CD14-positive monocyte (primary cell): ENCODE measurements at regions not wholly inside any gene's neighbourhood (a gene's known extent, or its start where the extent isn't known, plus 50 kb on each side); places are given as distances from the start of the nearest gene placed in this dataset.

Experiments used
- DNase-seq, 3 donors: peaks; one replicate each; pipeline ENCODE4 v3.0.0-alpha.2; 2011 to 2022
- H2AFZ ChIP-seq: 2 replicates; pipeline ENCODE4 v1.6.0; 2012; ENCODE audit warnings: mild to moderate bottlenecking, low read depth, low read length, inconsistent platforms; ENCODE audit not compliant: insufficient read depth, poor library complexity, severe bottlenecking
- H3K27ac ChIP-seq, 2 donors: 1 replicate in 1 of 2; 2 replicates in 1 of 2; pipeline ENCODE4 v1.5.1; 2012 to 2013; ENCODE audit warnings: low read length in 2 of 2, control low read depth in 1 of 2, inconsistent platforms in 1 of 2, low read depth in 1 of 2, mild to moderate bottlenecking in 1 of 2
- H3K27me3 ChIP-seq, 2 donors: one replicate each; pipeline versions ENCODE4 v1.6.0 to v1.6.1; 2011 to 2013; ENCODE audit warnings: low read length in 2 of 2; ENCODE audit not compliant: control insufficient read depth in 2 of 2, insufficient read depth in 2 of 2
- H3K36me3 ChIP-seq, 2 donors: replicated peaks in 1 of 2; 1 replicate in 1 of 2; 2 replicates in 1 of 2; pipeline versions ENCODE4 v1.5.1 to v1.6.1; 2012 to 2013; ENCODE audit warnings: low read length in 2 of 2, control low read depth in 1 of 2, inconsistent platforms in 1 of 2, mild to moderate bottlenecking in 1 of 2; ENCODE audit not compliant: insufficient read depth in 2 of 2, control insufficient read depth in 1 of 2
- H3K4me1 ChIP-seq, 2 donors: 1 replicate in 1 of 2; 2 replicates in 1 of 2; pipeline versions ENCODE4 v1.5.1 to v1.6.1; 2012 to 2013; ENCODE audit warnings: low read length in 2 of 2, control low read depth in 1 of 2, inconsistent platforms in 1 of 2, mild to moderate bottlenecking in 1 of 2, moderate library complexity in 1 of 2; ENCODE audit not compliant: insufficient read depth in 2 of 2, control insufficient read depth in 1 of 2
- H3K4me2 ChIP-seq: replicated peaks from 2 replicates; pipeline ENCODE3; 2012; ENCODE audit warnings: low read length, moderate library complexity, mild to moderate bottlenecking; ENCODE audit not compliant: poor library complexity, severe bottlenecking; ENCODE audit errors: extremely low read depth
- H3K4me3 ChIP-seq, 3 experiments: fragments of 200-600 bp in 1 of 3; sonication (generic) in 1 of 3; replicated peaks in 1 of 3; 1 replicate in 2 of 3; 2 replicates in 1 of 3; pipeline ENCODE4 v1.5.1; 2011 to 2013; ENCODE audit warnings: low read length in 3 of 3, mild to moderate bottlenecking in 3 of 3, control low read depth in 2 of 3, low read depth in 2 of 3, inconsistent platforms in 1 of 3, moderate library complexity in 1 of 3
- H3K79me2 ChIP-seq: 2 replicates; pipeline ENCODE4 v1.6.0; 2012; ENCODE audit warnings: mild to moderate bottlenecking, control low read depth, inconsistent platforms, low read length, moderate library complexity; ENCODE audit not compliant: insufficient read depth
- H3K9ac ChIP-seq: 2 replicates; pipeline ENCODE4 v1.6.0; 2017; ENCODE audit warnings: low read length, mild to moderate bottlenecking; ENCODE audit not compliant: insufficient read depth, poor library complexity, severe bottlenecking
- H3K9me3 ChIP-seq, 2 donors: replicated peaks in 1 of 2; 1 replicate in 1 of 2; 2 replicates in 1 of 2; pipeline versions ENCODE4 v1.5.1 to v1.6.1; 2012 to 2013; ENCODE audit warnings: low read length in 2 of 2, control low read depth in 1 of 2; ENCODE audit not compliant: control insufficient read depth in 1 of 2, insufficient read depth in 1 of 2
- H4K20me1 ChIP-seq: 2 replicates; pipeline ENCODE4 v1.6.0; 2012; ENCODE audit warnings: mild to moderate bottlenecking, low read length, control low read depth, moderate library complexity; ENCODE audit not compliant: insufficient read depth
- H3K27ac Mint-ChIP-seq, 7 donors: one replicate each; pipeline ENCODE4 v1.8.0; 2020; ENCODE audit warnings: mild to moderate bottlenecking in 7 of 7, mixed read lengths in 7 of 7, moderate library complexity in 6 of 7, inconsistent platforms in 2 of 7
- H3K27me3 Mint-ChIP-seq, 3 donors: one replicate each; pipeline ENCODE4 v1.8.0; 2021 to 2022; ENCODE audit warnings: low read depth in 3 of 3, mild to moderate bottlenecking in 3 of 3, mixed read lengths in 3 of 3, moderate library complexity in 3 of 3, inconsistent platforms in 1 of 3
- H3K36me3 Mint-ChIP-seq, 2 donors: one replicate each; pipeline ENCODE4 v1.8.0; 2020; ENCODE audit warnings: mixed read lengths in 2 of 2, inconsistent platforms in 1 of 2, mild to moderate bottlenecking in 1 of 2
- H3K4me1 Mint-ChIP-seq: one replicate; pipeline ENCODE4 v1.8.0; 2020; ENCODE audit warnings: mild to moderate bottlenecking, mixed read lengths
- H3K4me3 Mint-ChIP-seq, 2 donors: one replicate each; pipeline ENCODE4 v1.8.0; 2020; ENCODE audit warnings: mild to moderate bottlenecking in 2 of 2, mixed read lengths in 2 of 2, moderate library complexity in 1 of 2
- H3K9me3 Mint-ChIP-seq, 7 donors: one replicate each; pipeline ENCODE4 v1.8.0; 2020 to 2022; ENCODE audit warnings: mixed read lengths in 7 of 7, mild to moderate bottlenecking in 6 of 7, moderate library complexity in 6 of 7, inconsistent platforms in 2 of 7
- whole genome bisulfite sequencing: methylation state at CpG from one replicate; pipeline ENCODE4 v1.1.5; 2013; ENCODE audit warnings: missing lambda C conversion rate; ENCODE audit not compliant: insufficient coverage; 5-methylcytosine and 5-hydroxymethylcytosine counted together
- intact Hi-C, 2 donors: fragments of 100-400 bp; cut with micrococcal nuclease; formaldehyde crosslinking; loops; one replicate each; pipeline versions ENCODE4 v1.15.0 to v1.15.1; 2023
- TF ChIP-seq, protein P1 (sequence below): fragments of 200-600 bp; IDR thresholded peaks from one replicate; pipeline ENCODE4 v1.8.0; 2022; ENCODE audit warnings: antibody characterized with exemption, mild to moderate bottlenecking

DNA sequence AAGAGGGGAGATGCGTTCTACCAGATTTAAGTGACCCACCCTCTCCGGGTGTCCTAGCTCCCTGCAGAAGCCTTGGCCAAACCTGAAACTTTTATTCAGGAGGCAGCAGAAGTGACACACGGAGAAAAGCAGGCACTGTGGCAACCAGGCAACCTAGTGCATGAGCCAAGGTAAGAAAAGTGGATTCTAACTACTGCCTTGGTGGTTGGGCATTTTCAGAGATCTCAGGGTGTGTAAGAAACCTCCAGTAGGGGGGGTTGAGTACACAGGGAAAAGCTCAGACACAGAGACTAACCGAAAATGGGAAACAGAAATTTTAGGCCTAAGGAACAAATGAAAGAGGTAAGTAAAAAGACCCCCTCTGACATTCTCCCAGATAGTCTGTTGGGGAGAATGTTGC, 645.7 kb downstream of the ANKRD7 start:
- whole genome bisulfite sequencing: 88% methylated on average over 3 of the region's 4 CpGs
- H3K4me3 Mint-ChIP-seq: no peak overlapping the region
- no peaks in the 10 kb centered on the region for H3K27me3 ChIP-seq
- H2AFZ ChIP-seq: no peak overlapping the region
- no peaks in the 10 kb centered on the region for H3K27me3 Mint-ChIP-seq
- no peaks in the 10 kb centered on the region for H4K20me1 ChIP-seq
- no peak overlapping the region for H3K4me3 ChIP-seq
- H3K79me2 ChIP-seq: no peaks in the 10 kb centered on the region
- H3K4me2 ChIP-seq: no peak overlapping the region
- peaks cover 0 to 2% (median 0%) of the 10 kb centered on the region in 7 donors for H3K9me3 Mint-ChIP-seq
- TF ChIP-seq, protein P1, sequence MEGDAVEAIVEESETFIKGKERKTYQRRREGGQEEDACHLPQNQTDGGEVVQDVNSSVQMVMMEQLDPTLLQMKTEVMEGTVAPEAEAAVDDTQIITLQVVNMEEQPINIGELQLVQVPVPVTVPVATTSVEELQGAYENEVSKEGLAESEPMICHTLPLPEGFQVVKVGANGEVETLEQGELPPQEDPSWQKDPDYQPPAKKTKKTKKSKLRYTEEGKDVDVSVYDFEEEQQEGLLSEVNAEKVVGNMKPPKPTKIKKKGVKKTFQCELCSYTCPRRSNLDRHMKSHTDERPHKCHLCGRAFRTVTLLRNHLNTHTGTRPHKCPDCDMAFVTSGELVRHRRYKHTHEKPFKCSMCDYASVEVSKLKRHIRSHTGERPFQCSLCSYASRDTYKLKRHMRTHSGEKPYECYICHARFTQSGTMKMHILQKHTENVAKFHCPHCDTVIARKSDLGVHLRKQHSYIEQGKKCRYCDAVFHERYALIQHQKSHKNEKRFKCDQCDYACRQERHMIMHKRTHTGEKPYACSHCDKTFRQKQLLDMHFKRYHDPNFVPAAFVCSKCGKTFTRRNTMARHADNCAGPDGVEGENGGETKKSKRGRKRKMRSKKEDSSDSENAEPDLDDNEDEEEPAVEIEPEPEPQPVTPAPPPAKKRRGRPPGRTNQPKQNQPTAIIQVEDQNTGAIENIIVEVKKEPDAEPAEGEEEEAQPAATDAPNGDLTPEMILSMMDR: no peak
- intact Hi-C loops: no loop called here
- H3K4me1 Mint-ChIP-seq: no peaks in the 10 kb centered on the region
- no peaks in the 10 kb centered on the region for H3K36me3 Mint-ChIP-seq
- H3K4me1 ChIP-seq: no peaks in the 10 kb centered on the region
- no peak overlapping the region for H3K9ac ChIP-seq
- no peak for DNase-seq
- no peak overlapping the region for H3K27ac Mint-ChIP-seq
- H3K27ac ChIP-seq: no peak overlapping the region
- no peaks in the 10 kb centered on the region for H3K36me3 ChIP-seq
- H3K9me3 ChIP-seq: no peaks in the 10 kb centered on the region

DNA sequence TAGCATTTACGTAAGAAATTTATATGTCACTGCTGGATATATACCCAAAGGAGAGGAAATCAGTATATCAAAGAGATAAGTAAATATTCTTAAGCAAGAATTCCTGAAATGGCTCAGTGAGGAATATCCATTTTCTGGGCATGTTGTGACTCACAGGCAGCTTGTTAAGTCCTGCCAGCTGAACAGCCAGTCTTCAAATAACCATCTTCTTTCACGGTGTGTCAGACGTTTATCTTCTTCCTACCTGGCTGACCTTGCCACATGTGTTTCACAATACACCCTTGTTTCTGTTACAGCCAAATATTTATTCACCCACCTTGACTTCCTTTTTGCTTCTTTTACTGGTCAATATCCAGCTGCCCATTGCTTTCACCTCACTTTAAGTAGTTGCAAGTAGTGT, 648.1 kb downstream of the ANKRD7 start:
- Mint-ChIP-seq H3K4me3 (no peak overlapping the region), H3K36me3 (no peaks in the 10 kb centered on the region), H3K27ac (no peak overlapping the region), H3K27me3 (peaks cover 0 to 4% (median 1%) of the 10 kb centered on the region in 3 donors), H3K9me3 (peaks cover 0 to 2% (median 0%) of the 10 kb centered on the region in 7 donors), H3K4me1 (no peaks in the 10 kb centered on the region)
- no peaks in the 10 kb centered on the region for H3K79me2 ChIP-seq
- H3K9me3 ChIP-seq: no peaks in the 10 kb centered on the region
- TF ChIP-seq, protein P1: no peak
- intact Hi-C loops: no loop called here
- H2AFZ ChIP-seq: no peak overlapping the region
- no peak overlapping the region for H3K4me2 ChIP-seq
- H3K9ac ChIP-seq: no peak overlapping the region
- DNase-seq: no peak
- H3K27ac ChIP-seq: no peak overlapping the region
- WGBS: 60% methylated on average over 2 of the region's 3 CpGs
- H3K36me3 ChIP-seq: no peaks in the 10 kb centered on the region
- H3K4me3 ChIP-seq: no peak overlapping the region
- no peaks in the 10 kb centered on the region for H4K20me1 ChIP-seq
- H3K27me3 ChIP-seq: no peaks in the 10 kb centered on the region
- no peaks in the 10 kb centered on the region for H3K4me1 ChIP-seq
